Suppressor macrophage treated with lipopolysaccharide for 4 hours (primary cell): ENCODE measurements at regions not wholly inside any gene's neighbourhood (a gene's known extent, or its start where the extent isn't known, plus 50 kb on each side); places are given as distances from the start of the nearest gene placed in this dataset.

Experiments
- DNase-seq: peaks from one replicate; pipeline ENCODE4 v3.0.0-alpha.2; 2020

DNA sequence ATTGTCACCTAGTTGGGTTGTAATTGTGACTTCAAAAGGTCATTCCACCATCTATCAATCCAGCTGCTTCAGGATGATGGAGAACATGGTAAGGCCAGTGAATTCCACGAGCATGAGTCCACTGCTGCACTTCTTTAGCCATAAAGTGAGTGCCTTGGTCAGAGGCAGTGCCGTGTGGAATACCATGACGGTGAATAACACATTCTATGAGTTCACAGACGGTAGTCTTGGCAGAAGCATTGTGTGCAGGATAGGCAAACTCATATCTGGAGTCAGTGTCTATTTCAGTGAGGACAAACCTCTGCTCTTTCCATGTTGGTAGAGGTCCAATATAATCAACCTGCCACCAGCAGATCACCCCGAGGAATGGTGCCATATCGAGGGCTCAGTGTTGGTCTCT is 650.9 kb downstream of the KCNJ2 start:
- DNase-seq: no peak

DNA sequence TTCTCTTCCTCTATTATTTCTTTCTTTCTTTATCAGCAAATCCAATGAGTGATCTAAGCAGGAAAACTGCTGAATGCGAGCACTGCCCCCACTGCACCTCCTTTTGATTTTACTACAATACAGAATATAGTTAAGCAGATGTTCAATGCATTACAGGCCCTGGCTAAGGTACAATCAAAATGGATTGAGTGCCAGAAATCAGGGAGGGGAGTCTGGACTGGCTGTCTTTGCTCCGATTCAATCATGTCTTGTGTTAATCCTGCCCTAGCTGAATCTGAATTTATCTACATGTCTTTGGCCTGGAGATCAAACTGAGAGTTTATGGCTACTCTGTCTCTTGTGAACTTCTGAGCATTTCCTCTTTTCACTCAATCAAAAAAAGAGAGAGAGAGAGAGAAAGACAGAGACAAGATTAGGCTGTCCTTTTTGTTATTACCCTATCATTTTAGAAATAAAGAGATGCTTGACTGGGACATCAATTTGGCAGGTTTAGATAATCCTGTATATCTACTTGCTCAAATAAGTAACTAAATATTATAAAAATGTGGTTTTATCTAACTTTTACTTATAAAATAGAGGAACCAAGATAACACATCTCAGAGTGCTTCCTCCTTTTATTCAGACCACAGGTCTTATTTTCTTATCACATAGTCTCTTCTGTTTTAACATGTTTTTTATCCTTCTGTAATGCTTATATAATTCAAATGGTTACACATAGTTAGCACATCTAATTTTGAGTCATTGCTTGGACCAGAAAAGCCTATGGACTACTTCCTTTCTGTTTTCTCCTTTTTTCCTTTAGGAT is 656.2 kb downstream of the KCNJ2 start:
- no peak for DNase-seq

DNA sequence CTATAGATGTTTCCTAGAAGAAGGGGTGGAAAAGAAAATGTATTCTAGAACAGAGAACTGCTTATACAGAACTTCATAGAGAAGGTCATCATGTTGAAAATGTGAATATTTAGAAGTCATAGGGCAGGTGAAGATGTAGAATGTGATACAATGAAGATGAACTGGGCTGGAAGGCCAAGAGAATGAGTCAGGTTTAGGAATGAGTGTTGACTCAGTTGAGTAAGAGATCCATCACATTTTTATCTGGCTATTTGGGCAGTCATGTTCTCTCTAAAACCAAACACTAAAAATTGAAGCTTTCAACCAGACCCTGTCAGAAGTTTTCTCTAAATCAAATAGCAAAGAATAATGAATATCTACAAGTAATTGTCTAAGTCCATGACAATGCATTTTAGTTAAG is 660.5 kb downstream of the KCNJ2 start:
- DNase-seq: no peak

DNA sequence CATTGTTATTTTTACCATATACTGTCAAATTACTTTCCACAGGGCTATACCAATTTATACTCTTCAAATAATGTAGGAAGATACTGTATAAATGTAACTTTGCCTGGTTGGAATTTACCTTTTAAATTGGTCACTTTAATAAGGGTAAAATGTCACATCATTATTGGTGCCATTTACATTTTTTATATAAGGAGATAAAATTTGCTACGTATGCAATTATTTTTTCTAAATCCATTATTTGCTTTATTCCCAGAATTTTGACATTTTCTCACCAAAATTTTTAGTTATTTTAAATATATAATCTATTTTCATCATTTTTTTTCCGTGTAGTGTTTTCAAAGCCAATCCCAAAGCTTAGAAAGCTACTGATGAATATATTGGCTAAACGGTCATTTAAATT is 664.7 kb downstream of the KCNJ2 start:
- no peak for DNase-seq

DNA sequence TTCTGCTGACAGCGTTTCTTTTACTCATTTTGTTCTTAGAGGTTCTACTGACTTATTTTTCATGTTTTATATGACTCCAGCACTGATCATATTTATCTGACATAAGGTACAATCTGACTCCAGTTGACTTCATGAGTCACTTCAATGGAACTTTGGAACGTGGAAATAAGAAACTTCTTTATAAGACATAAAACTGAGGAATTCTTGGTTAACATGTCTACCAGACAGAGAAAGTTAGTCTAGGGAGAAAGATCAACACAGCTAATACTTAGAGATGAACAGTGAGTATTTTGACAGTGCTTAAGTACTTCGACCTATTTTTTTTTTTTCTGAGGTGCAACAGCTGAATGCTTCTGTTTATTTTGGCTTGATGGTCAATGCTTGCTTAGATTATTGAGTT is 679.5 kb downstream of the KCNJ2 start:
- DNase-seq: no peak

DNA sequence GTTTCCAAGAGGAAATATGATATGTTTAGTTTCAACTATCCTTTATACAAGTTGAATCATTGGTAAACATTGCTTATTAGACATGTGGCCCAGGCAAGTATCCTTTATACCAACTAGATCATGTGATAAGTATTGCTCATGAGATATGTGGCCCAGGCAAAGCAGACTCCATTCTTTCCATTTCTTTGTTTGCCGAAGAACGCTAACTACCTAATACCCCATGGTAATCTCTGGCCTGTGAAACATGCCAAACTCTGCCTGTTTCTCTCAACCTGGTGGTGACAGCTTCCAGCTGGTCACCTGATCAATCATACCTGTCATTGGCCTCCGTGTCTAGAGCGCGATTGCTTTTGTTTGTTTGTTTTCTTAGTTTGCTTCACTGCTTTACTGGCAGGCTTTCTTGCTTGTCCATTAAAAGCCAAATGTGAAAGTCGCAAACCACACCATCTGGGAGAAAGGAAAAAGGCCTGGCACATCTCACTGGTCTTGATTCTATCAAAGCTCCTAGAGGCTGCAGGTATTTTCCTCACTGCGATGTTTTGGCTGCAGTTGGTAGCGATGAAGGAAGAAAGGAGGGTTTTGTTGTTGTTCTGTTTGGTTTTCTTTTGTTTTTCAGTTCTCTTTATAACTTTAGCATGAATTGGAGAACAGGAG is 686.2 kb downstream of the KCNJ2 start:
- no peak for DNase-seq

DNA sequence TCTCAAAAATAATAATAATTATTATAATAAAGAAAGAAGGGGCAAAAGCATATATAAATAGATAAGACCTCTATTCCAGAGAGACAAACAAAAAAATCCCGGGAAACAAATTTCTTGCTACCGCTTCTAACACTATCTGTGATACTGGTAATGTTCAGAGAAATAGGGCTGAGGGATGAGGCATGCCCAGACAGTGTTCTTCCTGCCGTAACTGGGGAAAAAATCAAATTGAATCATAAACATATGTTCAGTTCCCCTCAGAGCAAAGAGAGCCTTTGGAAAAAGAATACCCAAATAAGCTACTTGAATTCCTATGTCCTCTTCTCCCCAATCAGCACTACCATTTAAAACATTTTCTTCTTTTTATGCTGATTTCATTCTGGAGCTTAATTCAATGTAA is 688.0 kb downstream of the KCNJ2 start:
- DNase-seq: no peak

DNA sequence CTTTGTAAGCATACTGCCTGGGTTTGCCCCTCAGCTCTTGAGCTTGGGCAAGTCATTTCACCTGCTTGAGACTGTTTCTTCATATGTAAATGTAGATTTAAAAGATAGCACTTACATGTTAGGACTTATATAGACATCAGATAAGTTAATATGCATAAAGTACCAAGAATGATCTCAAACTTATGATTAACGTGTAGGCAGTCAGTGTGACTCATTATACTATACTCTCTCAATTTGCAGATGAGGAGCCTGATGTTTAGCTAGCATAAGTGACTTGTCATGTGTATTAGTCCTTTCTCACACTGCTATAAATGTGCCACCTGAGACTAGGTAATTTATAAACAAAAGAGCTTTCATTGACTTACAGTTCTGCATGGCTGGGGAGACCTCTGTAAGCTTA is 690.5 kb downstream of the KCNJ2 start:
- DNase-seq: no peak

DNA sequence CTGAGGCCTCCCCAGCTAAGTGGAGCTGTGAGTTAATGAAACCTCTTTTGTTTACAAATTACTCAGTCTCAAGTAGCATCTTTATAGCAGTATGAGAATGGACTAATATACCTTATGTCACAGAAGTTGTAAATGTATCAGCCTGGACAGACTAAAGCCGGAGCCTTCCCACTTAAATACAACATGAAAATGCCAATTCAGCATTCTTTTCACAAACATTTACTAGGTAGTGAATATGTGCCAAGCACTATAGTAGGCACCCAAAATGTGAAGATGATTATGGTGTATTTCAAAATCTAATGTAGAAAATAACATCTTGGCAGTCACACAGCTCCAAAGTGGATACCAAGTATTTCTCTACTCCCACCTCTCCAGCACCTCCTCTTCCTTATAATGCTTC is 693.0 kb downstream of the KCNJ2 start:
- DNase-seq: no peak

DNA sequence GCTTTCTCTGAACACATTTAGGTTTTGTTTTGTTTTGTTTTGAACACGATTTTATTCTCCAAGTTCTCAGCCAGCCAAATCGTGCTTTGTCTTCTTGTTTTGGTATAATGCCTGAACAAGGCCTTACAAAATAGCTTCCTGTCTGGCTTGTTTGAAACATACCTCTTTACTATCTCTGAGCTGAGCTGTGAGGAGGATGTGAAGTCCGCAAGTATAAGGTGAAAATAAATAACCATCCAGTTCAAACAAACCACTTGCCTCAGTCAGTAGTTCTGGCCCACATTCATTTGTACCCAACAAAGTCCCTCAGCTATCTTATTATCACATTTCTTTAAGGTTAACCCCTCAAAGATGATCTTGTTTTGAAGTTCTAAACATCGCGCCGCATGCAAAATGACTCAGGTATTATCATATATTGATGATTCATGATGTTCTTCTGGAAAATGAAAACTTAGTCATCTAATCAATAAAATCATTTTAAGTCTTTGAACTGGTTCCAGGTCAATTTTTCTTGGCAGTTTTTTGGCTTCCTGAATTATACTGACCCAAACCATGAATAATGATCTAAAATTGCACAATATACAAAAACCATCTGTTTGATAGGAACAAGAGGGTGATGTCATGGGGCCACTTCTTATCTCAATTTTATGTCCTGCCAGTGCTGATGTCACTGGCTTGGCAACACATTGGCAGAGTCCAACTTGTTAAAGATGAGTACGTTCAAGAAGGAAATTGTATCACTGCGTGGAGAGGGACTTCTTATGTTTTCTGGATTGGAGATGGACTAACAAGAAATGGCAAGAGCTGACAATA is 694.3 kb downstream of the KCNJ2 start:
- no peak for DNase-seq

DNA sequence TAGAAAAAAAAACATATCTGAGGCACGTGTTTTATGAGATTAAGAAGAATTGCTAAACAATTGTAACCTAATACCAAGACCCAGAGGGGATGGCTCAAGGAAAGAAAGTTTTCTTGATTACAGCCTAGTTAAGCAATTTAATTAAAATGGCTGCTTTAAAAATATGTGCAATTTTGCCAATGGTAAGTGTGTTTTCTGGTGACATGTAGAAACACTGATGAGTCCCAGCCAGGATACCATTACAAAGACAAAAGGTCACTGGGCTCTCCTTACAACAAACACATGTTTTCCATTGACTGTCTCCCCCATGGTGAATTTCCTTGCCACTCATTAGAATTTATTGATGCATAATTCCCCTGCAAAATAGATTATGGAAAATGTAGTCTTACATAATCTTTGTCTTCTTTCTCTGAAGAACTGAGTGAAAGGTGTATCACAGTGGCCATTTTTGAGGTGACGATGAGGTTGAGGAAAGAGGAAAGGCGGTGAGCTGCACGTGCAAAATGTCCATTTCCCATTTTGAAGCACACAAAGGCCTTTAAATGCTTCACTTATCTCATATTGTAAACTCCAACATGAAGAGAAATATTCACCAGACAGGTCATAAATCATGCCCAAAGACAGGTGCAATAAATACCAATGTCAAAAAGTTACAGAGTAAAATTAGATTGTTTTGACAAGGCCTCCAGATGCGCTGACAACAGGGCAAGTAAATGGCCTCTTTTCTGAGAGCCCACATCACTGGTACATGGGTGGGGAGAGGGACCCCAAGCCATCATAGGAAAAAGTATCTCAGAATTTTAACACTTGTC is 696.9 kb downstream of the KCNJ2 start:
- no peak for DNase-seq

DNA sequence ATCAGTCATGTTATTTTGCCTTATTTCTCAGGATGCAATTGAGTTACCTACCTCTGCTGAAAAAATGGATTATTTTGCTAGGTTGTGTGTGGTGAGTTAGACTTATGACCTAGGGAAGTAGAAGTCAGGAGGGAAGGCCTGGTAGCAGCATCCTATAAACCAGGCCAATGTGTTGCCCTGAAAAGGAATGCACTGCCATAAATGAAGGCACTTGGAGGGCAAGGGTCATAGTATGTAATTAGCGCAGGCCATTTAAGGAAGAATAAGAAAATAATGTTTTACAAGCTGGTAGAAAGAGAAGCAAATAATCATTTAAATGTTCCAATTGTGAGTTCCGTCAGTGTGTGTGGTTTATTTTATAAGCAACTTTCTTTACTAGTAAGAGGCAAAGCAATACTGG is 698.8 kb downstream of the KCNJ2 start:
- DNase-seq: no peak

DNA sequence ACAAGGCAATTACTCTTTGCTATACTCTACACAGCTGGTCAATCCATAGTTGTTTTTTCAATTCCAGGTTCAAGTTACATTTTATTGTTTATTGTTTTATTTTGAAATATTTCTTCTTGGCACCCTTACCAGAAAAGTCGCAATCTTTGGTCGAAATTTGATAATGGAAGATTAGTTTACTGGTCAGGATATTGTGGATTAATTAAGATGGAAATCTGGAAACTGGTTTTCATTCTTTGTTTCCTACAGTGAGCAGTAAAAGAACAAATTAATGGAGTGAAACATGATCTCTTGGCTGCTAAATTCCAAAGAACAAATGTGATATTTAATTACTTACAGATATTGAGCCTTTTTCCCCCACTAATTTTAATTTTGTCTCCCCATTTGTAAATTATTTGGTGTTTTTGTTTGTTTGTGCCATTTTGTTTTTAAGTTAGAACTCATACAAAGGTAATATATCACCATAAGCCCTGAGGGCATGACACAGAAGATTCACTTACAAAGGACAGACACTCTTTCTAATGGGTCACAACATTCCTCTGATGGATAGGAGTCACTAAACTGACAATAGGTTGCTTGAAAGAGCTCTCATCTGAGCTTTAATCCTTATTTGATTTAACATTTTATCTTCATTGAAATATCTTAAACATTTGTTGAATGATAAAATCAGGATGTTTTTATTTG is 700.2 kb downstream of the KCNJ2 start:
- DNase-seq: no peak

DNA sequence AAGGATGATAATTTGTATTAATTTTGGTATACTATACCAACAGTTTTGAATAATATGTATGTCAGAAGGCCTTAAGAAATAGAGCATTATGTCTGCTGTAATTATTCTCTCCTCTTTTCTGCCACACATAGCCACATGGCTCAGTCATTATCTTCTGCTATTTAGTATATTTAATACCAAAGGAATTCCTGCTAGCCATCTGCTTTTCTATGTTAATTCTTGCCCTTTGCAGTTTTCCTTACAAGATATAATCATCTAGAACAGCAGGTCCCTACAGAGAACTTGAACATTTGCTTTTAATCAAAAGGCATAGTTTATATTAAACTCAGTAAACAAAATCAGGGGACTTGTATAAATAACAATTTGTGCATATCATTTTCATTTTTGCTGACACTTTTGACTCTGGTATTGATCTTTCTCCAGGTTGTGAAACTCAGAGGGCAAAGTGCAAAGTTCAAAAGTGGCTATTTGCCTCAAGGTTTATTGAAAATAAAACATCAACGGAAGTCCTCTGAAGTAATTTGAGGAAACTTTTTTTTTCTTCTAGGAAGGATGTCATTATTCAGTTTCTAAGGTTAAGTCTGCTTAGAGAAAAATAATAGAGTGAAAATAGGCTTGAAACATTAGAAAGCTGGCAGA is 702.0 kb downstream of the KCNJ2 start:
- no peak for DNase-seq

DNA sequence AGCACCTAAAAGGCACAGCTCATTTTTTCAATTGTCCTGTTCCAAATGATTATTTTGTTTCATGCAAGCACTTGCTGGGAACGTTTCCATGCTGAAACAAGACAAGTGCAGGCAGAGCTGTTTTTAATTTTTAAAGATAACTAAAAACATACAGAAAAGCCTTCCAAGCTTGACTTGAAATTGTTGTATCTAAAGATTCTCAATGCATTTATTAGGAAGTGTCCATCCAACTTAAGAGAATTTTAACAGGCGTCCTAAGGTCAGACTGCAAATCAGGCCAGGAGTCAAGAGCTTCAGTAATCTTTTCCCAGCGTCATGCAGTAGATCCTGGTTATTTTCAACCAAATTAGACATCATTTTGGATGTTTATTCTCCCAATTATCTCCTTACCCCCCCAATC is 702.8 kb downstream of the KCNJ2 start:
- no peak for DNase-seq

DNA sequence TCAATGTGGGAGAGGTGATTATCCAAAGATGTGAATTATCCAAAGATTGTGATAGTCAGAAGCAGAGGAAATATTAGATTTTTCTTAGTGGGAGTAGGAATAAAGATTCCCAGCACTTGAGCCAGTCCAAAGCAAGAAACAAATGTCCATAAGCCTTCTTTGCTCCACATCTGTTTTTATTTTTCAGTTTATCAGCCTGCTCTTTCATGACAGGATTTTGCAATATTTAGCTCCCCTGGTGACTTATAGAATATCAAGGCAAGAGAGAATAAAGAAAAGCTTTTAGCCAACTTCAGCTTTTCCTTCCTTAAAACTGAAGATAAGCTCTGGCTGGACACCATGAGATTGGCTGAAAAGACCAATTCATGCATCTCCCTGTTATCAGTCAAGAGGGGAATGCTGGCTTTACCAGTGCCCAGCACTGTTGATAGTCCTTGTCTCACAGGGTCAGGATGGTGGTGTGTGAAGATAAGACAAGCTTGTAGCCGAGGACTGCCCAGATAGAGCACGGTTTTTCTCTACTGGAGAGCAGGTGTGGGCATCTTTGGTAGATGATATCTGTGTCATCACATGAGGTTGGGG is 706.5 kb downstream of the KCNJ2 start:
- no peak for DNase-seq

DNA sequence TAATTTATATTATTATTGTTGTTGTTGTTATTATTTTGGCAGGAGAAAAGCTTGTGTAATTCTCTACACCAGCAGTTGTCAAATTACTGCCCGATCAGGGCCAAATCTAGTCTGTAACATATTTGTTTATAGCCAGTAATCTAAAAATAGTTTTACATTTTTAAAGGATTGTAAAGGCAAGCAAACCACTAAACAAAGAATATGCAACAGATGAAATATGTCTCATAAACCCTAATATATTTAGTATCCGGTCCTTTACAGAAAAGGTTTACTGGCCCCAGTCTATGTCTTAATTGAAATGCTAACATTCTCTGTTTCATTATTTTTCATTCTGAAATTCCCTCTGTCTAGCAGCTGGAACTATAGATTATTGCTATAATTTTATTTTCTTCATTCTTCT is 709.5 kb downstream of the KCNJ2 start:
- no peak for DNase-seq

DNA sequence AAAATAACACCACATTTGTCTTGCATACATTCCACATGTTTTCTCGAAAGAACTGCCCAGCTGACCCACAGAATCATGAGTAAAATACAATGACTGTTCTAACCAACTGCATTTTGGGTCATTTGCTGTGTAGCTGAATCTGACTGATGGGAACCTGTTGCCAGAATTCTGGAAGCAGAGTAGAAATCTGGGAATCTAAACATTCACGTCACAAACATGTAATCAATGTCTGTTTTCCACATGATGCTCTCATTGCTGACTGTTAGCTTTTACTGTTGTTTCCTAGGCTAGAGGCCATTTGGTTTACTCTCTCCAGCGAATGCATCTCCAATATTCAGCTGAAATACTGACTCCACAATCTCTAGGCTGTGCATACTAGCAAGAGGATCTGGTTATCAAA is 710.1 kb downstream of the KCNJ2 start:
- DNase-seq: no peak

DNA sequence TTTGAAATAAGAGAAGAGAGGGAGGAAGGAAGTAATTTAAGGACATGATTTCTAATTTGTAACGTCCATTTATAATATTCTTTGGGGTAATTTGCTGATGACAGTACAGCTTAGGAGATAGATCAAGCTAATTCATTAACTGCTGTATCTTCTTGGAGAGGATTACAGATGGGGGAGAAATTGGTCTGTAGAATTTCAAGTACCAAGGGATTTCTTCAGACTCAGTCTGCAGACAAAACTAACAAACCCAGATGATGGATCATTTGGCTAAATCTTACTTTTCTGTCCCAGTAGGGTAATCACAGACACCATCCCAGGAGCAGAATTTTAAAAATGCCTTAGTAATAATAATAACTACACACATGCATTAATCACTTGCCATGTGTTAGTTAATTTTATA is 711.8 kb downstream of the KCNJ2 start:
- DNase-seq: no peak

DNA sequence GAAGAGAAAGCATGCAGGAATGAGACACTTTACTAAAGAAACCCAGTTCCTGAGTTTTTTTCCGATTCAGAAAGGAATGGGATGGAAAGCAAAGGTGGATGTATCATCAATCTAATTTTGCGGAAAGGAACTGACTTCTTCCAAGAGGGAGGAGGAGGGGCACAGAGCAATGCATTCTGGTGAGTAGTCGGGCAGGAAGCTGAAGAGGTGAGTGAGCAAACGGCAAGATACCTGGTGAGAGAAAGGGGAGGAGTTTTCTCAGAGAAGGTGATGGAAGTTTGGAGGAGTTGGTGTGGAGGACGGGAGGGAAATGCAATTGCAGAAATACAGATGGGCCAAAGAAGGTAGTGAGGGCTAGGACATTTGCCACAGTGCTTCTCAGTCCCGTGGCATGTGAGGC is 713.2 kb downstream of the KCNJ2 start:
- no peak for DNase-seq

DNA sequence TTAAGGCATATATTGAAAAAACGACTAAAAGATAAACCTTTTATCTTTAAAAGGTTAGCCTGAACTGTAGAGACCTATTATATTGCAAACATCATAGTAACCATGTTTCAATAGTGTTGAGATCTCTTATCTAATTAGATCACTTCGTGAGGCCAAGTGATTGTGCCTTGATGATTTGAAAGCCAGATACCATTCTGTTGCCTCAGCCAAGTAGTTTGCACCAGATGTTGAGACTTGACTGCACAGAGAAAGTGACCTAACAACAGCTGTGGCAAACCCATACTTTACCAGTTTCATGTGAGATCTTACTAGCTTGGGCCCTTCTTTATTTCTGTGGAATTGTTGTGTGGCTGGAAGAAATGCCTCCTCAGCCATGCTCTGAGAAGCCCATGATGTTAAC is 717.3 kb downstream of the KCNJ2 start:
- no peak for DNase-seq

DNA sequence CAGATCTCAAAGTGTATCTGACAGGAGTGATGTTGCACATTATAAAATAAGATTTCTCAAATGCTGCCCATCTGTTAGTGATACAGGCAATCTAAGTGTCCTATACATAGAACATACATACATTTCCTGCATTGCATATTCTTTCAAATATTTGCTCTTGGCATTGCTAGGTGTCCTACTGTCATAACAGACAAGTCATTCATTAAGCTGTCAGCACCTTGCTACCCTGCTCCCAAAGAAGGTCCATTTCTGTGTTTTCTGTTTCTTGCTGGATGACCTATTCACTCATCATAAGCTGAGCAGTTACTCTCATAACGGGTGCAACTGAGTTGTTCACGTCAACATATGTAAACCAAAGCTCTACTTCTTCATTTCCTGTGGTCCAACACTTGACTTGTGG is 719.0 kb downstream of the KCNJ2 start:
- no peak for DNase-seq
